Inflammatory macrophage (primary cell): ENCODE measurements at regions not wholly inside any gene's neighbourhood (a gene's known extent, or its start where the extent isn't known, plus 50 kb on each side); places are given as distances from the start of the nearest gene placed in this dataset.
A peak's percentile ranks its signal among the peaks of the same experiment; 100 is the strongest.
"Not testable (repeated sequence)": the region's sequence is repeated elsewhere in the genome, so short reads cannot be mapped to it uniquely, and the experiment has no call there.

Source experiments
- DNase-seq, 2 donors: peaks; one replicate each; pipeline ENCODE4 v3.0.0-alpha.2; 2020 to 2022

DNA sequence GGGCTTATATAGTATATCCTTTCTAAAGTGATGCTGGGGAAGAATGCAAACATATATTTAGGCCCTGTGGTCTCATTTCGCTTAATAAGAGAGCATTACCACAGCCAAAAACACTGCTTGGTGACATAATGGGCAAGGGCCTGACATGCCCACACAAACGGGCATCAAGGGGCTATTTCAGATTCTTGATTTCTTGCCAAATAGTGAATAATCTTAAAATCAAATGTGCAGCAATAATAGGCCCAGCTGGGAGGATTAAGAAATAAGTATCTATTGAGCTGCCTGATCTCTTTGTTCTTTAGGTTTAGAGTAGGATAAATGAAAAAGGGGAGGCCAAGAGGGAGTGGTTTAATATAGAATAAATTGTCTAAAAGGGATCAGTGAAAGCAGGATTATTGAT, 241.0 kb upstream of the GBE1 start:
- no peak for DNase-seq

- DNase-seq: no peak
These were observed 240.0 kb upstream of the GBE1 start for GRCh38 chr3:82001276-82001923.

GRCh38 chr3:82000773-82001172, 239.3 kb upstream of the GBE1 start:
- no peak for DNase-seq

DNA sequence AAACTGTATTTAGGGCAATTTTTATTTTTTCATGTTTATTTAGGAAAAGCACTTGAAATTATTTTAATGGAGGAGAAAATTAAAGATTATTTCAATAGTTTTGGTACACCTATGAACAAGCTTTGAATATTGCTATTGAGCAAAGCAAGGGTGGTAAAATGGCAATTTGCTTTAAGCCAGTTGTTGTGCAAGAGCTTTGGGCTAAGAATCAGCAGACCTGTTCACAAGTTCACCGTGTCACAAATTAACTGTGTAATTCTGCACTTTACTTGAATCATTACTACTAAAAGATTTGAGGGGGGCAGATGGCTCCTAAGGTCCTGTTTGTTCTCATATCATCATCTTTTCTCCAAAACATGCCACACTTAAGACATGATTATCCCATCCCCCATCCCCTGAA, 238.9 kb upstream of the GBE1 start:
- DNase-seq: no peak

- DNase-seq: peak in 1 of 2 donors; percentile 10
These were observed 237.5 kb upstream of the GBE1 start for GRCh38 chr3:81998907-81999306.

DNA sequence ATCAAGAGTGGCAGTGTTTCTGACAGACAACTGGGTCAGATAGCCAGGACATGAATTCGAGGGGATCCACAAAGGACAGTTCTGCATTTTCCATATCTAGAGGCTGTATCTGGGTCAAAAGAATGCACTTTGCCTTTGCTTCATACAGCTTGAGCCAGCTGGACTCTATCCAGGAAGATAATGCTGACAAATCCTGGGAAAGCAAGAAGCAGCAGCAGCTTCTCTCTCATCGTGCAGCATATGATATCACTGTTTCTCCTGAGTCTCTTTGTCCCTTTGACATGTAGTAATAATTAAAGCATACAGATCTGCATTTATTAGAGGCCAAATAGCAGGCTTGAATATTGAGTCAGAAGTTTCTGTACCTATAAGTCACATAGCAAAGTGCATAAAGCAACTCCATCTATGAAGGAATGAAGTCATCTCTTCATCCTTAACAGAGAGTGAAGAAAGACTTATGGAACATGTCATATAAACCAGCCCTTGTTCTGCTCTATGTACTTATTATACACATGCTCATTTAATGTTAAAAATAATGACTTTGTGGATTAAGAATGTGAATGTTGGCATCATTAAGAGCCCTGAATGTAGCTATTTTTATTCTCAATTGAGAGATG, 236.8 kb upstream of the GBE1 start:
- DNase-seq: no peak

- DNase-seq: no peak
These were observed 235.9 kb upstream of the GBE1 start for GRCh38 chr3:81997390-81997789.

DNA sequence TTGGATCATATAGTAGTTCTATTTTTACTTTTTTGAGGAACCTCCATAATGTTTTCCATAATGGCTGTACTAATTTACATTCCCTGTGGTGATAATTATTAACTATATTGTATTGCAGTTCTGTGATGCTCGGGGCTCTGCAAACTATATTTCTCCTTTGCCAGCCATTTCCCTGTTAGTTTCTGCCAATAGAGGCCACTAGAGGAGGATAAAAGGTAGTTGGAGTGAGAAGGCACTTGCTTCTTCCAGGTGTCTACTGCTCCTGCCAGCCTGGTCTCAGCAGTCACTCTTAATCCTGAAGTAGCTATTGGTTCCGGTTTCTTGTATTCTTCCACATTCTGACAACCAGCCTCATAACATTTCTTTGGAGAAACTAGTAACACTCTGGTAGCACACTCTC, 233.9 kb upstream of the GBE1 start:
- no peak for DNase-seq

DNA sequence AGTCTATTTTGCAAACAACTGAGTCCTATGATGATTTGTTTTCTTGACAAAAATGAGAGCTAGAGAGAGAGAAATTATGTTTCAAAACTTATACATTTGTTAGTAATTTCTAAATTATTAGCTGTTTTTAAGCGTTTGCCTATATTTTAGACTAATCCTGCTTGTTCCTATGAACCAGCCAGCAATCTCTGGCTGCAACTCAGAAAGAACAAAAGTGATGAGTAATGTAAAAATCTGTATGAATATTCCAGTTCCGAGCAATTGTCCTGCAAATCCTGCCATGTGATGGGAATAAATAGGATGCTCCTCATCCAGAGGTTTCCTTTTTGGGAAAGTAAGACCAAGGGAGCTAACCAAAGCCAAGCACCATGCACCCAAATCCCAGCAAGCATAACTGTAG, 228.3 kb upstream of the GBE1 start:
- DNase-seq: no peak

GRCh38 chr3:81989274-81989673, 227.8 kb upstream of the GBE1 start:
- no peak for DNase-seq

GRCh38 chr3:81987412-81987811, 226.0 kb upstream of the GBE1 start:
- not testable (repeated sequence) for DNase-seq

DNA sequence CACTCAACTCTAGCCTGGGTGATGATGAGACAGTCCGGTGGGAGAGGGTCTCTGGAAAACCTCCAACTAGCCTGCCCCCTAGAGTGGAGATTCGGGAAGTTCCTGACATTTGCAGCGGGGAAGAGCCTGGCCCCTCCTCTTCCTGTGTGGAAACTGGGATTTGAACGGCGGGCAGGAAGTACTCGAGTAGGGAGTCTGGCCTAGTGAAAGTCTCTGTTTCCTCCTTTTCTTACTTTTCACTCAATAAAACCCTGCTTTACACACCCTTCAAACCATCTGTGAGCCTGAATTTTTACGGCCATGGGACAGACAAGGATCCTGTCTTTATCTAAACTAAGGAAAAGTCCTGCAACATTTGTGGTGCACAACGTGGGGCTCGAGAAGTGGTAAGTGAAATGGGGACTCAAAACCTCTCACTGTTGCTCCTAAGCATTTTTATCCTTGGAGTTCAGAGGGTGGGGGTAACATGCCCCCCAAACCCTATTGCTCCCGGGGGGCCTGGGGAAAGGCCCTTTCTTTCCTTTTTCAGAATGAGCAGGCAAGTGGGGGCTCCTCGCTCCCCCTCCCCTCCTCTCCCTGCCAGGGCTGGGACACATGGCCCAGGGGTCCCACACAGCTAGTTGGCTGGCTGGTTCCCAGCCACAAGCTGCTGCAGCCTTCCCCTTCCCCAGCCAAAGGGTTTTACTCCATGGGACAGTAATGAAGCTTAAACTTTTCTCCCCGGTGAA, 224.7 kb upstream of the GBE1 start:
- no peak for DNase-seq

- no peak for DNase-seq
These were observed 221.9 kb upstream of the GBE1 start for GRCh38 chr3:81983382-81983781.

- DNase-seq: no peak
These were observed 219.4 kb upstream of the GBE1 start for GRCh38 chr3:81980596-81981494.

DNA sequence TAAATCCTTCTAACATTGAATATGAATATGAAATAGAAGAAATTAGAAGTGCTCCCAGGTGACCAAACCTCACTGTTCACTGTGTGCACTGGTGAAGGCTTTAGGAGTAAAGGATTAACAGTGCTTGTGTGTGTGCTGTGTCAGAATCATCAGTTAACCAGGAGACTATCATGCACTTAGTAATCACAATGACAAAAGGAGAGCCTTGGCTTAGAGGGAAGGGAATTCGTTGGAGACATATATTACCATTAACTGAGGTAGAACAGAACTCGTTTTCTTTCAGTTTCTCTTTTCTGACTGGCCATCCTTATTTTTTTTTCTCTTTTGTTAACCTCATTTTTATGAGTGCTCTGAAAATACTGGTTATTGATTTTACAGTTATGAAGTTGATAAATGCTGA, 213.3 kb upstream of the GBE1 start:
- DNase-seq: no peak

DNA sequence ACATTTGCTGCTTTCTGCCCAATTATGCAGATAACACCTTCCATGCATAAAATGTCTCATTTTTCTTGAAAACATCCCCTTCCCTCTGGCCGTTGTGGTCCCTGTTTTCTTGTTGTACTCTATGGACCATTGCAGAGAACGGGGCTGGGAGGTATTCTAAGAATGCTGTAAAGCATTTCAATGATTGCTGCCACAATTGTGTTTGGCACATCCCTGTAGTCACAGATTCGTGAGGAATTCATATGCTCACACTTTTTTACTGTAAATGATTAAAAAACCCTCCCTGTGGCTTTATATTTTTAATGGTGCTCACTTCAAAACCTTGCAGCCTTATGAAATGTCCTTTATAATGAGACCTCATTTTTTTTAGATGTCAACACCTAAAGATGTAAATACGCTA, 207.2 kb upstream of the GBE1 start:
- no peak for DNase-seq

DNA sequence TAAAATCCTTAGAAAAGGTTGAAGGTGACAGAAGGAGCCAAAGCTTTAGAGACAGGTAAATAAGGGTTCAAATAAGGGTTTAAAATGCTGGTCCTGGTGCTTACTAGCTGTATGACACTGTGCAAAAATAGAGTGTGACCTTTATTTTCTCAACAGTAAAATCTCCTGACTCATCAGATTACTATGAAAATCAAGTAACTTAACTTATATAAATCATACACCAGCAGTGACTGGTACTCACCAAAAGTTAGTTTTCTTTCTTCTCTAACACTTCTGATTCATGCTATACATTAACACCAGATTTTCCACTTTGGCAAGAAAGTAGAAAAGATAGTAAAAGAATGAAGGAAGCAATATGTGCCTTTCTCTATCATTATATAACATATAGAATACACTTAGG, 205.9 kb upstream of the GBE1 start:
- no peak for DNase-seq

- DNase-seq: no peak
These were observed 204.3 kb upstream of the GBE1 start for GRCh38 chr3:81965696-81966095.

GRCh38 chr3:81962396-81962795, 201.0 kb upstream of the GBE1 start:
- no peak for DNase-seq

DNA sequence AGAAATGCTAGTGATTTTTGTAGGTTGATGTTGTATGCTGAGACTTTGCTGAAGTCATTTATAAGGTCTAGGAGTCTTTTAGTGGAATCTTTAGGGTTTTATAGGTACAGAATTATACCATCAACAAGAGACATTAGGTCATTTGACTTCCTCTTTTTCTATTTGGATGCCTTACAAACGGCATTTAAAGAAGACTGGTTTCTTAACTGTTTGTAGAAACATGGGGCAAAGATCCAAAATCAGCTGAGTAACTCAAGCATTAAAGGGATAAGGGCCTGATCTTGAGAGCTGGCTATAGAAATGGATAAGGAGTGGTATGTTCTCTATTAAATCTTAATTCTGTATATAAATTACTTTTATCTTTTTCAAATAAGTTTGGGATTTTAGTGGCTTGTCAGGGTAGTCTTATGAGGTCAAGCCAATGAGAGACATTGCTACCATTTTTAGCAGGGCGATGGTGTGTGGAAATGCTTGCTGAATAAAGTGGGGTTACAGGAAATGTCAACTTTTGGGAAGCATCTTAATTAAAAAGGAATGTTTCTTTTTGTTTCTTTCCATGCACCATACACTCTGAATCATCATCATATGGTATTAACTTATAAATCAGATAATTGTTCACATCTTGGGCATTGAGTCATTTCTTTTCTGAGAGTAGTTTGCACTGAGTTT, 197.7 kb upstream of the GBE1 start:
- DNase-seq: no peak

- no peak for DNase-seq
These were observed 194.4 kb upstream of the GBE1 start for GRCh38 chr3:81955878-81956277.

DNA sequence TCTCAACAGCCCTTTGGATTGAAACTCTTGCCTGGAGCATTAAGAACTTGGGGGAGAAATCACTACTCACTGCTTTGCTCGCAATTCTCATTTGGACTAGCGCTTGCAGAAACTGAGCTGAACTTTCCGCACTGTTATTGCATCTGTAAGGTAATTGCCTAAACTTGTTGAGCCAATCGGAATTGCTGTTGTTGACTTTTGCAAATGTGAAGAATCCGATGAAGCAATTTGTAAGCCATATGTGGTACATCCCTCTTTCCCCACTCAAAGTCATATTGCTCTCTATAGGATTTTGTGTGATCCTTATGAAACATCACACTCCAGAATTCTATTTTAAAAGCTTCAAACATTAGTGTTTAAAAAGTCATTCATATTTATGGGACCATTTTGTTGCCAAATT, 191.7 kb upstream of the GBE1 start:
- no peak for DNase-seq

- DNase-seq: no peak
These were observed 190.7 kb upstream of the GBE1 start for GRCh38 chr3:81952141-81952540.
